Ovary (tissue), 3 donors: ENCODE measurements at regions not wholly inside any gene's neighbourhood (a gene's known extent, or its start where the extent isn't known, plus 50 kb on each side); places are given as distances from the start of the nearest gene placed in this dataset.

Experiments used
- CTCF ChIP-seq, 3 donors: fragments of 450-650 bp in 2 of 3; fragments of 200-600 bp in 1 of 3; IDR thresholded peaks; one replicate each; pipeline versions ENCODE4 v1.5.1 to v1.8.0; 2016 to 2022; ENCODE audit warnings: antibody characterized with exemption in 3 of 3, mild to moderate bottlenecking in 1 of 3
- EP300 ChIP-seq: sonication (generic); formaldehyde crosslinking; IDR thresholded peaks from one replicate; pipeline ENCODE4 v1.6.1; 2017; ENCODE audit warnings: antibody characterized with exemption
- POLR2A ChIP-seq: fragments of 450-650 bp; IDR thresholded peaks from one replicate; pipeline ENCODE4 v1.6.1; 2017; ENCODE audit warnings: antibody characterized with exemption, mild to moderate bottlenecking, moderate library complexity
- donor health status: DM: no; HTN: no; CAD: no.

DNA sequence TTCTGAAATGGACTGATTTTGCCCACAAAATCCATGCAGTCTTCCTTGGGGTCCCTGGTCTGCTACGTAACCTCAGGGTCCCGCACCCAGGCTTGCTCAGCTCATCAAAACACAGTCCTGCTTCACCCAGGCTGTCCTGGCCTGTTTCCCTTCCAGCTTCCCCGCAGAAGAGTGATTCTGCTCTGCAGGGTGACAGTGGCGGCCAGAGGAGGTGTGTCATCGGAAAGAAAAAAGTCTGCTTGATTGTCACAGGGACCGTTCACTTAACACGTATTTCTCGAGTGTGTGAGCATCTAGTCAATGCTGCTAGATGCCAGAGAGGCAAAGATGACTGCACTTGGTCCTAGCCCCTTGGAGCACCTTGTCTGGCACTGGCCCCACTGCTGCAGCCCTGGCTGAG lies 50.1 kb upstream of the ABHD2 start:
- TF ChIP-seq CTCF (IDR thresholded peaks at IDR 0.05) (no peak), POLR2A (no peak), EP300 (no peak)
